Astrocyte (in vitro differentiated cells and primary cell): ENCODE measurements at regions not wholly inside any gene's neighbourhood (a gene's known extent, or its start where the extent isn't known, plus 50 kb on each side); places are given as distances from the start of the nearest gene placed in this dataset.

Experiments used
- DNase-seq: peaks from one replicate; pipeline ENCODE4 v3.0.0-alpha.2; 2010; ENCODE audit warnings: low read depth
- FAIRE-seq: peaks from 2 replicates; lab custom pipeline; 2011; peaks lifted over from hg19 to GRCh38; lab: Jason Lieb, UNC
- H2AFZ ChIP-seq: 2 replicates; pipeline ENCODE4 v1.6.0; 2012; ENCODE audit warnings: low read depth, low read length, inconsistent platforms
- H3K27ac ChIP-seq: 2 replicates; pipeline ENCODE4 v1.5.1; 2011; ENCODE audit warnings: low read depth, low read length, inconsistent platforms
- H3K27me3 ChIP-seq: 2 replicates; pipeline ENCODE4 v1.6.0; 2011; ENCODE audit warnings: low read length, inconsistent platforms; ENCODE audit not compliant: insufficient read depth
- H3K36me3 ChIP-seq: 2 replicates; pipeline ENCODE4 v1.5.1; 2011; ENCODE audit warnings: low read length, inconsistent platforms; ENCODE audit not compliant: insufficient read depth
- H3K4me1 ChIP-seq: 2 replicates; pipeline ENCODE4 v1.5.1; 2011; ENCODE audit warnings: low read length, inconsistent platforms; ENCODE audit not compliant: insufficient read depth
- H3K4me2 ChIP-seq: 2 replicates; pipeline ENCODE4 v1.6.0; 2012; ENCODE audit warnings: low read length, inconsistent platforms
- H3K4me3 ChIP-seq: 2 replicates; pipeline ENCODE4 v1.5.1; 2011; ENCODE audit warnings: low read depth, mild to moderate bottlenecking, low read length, inconsistent platforms; ENCODE audit not compliant: insufficient read depth
- H3K79me2 ChIP-seq: 2 replicates; pipeline ENCODE4 v1.6.0; 2012; ENCODE audit warnings: mild to moderate bottlenecking, low read length, inconsistent platforms; ENCODE audit not compliant: insufficient read depth
- H3K9ac ChIP-seq: 2 replicates; pipeline ENCODE4 v1.6.0; 2012; ENCODE audit warnings: mild to moderate bottlenecking, low read length, inconsistent platforms
- H3K9me3 ChIP-seq: 2 replicates; pipeline ENCODE4 v1.5.1; 2012; ENCODE audit warnings: low read depth, mild to moderate bottlenecking, low read length, inconsistent platforms; ENCODE audit not compliant: insufficient read depth
- H4K20me1 ChIP-seq: 2 replicates; pipeline ENCODE4 v1.6.0; 2012; ENCODE audit warnings: low read length, inconsistent platforms; ENCODE audit not compliant: insufficient read depth
- H3K27ac Mint-ChIP-seq: one replicate; pipeline ENCODE4 v1.8.0; 2021; ENCODE audit warnings: mild to moderate bottlenecking, mixed read lengths; ENCODE audit not compliant: unreplicated experiment
- H3K27me3 Mint-ChIP-seq: one replicate; pipeline ENCODE4 v1.8.0; 2021; ENCODE audit warnings: low read depth, mixed read lengths; ENCODE audit not compliant: unreplicated experiment
- H3K36me3 Mint-ChIP-seq: one replicate; pipeline ENCODE4 v1.8.0; 2021; ENCODE audit warnings: low read depth, mixed read lengths; ENCODE audit not compliant: unreplicated experiment
- H3K4me1 Mint-ChIP-seq: one replicate; pipeline ENCODE4 v1.8.0; 2021; ENCODE audit warnings: low read depth, mixed read lengths; ENCODE audit not compliant: unreplicated experiment
- H3K4me3 Mint-ChIP-seq: one replicate; pipeline ENCODE4 v1.8.0; 2021; ENCODE audit warnings: mild to moderate bottlenecking, moderate library complexity, mixed read lengths; ENCODE audit not compliant: unreplicated experiment
- H3K9me3 Mint-ChIP-seq: one replicate; pipeline ENCODE4 v1.8.0; 2021; ENCODE audit warnings: mild to moderate bottlenecking, mixed read lengths; ENCODE audit not compliant: unreplicated experiment
- EZH2 ChIP-seq: IDR thresholded peaks from 2 replicates; pipeline ENCODE4 v1.6.1; 2012; ENCODE audit warnings: mild to moderate bottlenecking, low read length, inconsistent platforms; ENCODE audit not compliant: insufficient read depth
- TF ChIP-seq, protein P1 (sequence below): IDR thresholded peaks from 2 replicates; pipeline ENCODE4 v1.5.1; 2011; ENCODE audit warnings: low read depth, mild to moderate bottlenecking, inconsistent platforms, low read length, moderate library complexity; ENCODE audit not compliant: insufficient read depth

DNA sequence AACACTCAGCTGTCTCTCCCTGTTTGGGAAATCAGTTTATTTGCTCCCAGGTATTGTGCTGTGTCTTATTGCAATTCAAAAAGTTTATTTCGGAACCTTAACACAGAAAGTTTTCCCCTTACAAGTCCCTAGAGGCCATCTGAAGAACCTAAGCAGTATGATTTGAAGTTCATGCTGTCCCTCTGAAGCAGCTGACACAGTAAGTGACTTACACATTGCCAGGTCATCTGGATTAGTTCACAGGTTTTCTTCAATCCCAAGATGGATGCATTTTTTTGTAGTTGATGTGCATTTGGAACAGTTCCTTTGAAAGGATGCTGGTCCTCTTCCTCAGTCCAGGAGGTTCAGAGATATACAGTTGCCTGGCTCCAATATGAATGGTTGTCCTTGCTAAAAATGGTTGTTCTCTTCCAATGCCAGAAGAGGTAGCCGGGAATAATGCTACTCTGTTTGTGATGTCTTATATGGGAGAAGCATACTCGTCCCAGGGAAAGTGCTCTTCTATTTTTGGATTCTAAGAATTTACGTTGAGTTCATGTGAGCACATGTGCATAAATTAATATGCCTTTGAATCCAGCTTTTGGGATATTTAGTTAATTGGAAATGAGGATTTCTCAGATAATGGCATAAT lies 183.5 kb upstream of the PHYHIPL start:
- no peak overlapping the region for H3K27ac ChIP-seq
- Mint-ChIP-seq H3K9me3 (peaks cover 7% of the 10 kb centered on the region), H3K36me3 (peaks cover 3% of the 10 kb centered on the region), H3K4me1 (no peaks in the 10 kb centered on the region), H3K4me3 (no peak overlapping the region), H3K27ac (no peak overlapping the region), H3K27me3 (peaks cover 3% of the 10 kb centered on the region)
- no peaks in the 10 kb centered on the region for H4K20me1 ChIP-seq
- no peaks in the 10 kb centered on the region for H3K79me2 ChIP-seq
- H3K4me2 ChIP-seq = no peak overlapping the region
- no peaks in the 10 kb centered on the region for H3K4me1 ChIP-seq
- TF ChIP-seq EZH2 = no peak
- TF ChIP-seq, protein P1, sequence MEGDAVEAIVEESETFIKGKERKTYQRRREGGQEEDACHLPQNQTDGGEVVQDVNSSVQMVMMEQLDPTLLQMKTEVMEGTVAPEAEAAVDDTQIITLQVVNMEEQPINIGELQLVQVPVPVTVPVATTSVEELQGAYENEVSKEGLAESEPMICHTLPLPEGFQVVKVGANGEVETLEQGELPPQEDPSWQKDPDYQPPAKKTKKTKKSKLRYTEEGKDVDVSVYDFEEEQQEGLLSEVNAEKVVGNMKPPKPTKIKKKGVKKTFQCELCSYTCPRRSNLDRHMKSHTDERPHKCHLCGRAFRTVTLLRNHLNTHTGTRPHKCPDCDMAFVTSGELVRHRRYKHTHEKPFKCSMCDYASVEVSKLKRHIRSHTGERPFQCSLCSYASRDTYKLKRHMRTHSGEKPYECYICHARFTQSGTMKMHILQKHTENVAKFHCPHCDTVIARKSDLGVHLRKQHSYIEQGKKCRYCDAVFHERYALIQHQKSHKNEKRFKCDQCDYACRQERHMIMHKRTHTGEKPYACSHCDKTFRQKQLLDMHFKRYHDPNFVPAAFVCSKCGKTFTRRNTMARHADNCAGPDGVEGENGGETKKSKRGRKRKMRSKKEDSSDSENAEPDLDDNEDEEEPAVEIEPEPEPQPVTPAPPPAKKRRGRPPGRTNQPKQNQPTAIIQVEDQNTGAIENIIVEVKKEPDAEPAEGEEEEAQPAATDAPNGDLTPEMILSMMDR = no peak
- H3K4me3 ChIP-seq = no peak overlapping the region
- no peaks in the 10 kb centered on the region for H3K27me3 ChIP-seq
- H3K9me3 ChIP-seq = no peaks in the 10 kb centered on the region
- no peaks in the 10 kb centered on the region for H3K36me3 ChIP-seq
- no peak for DNase-seq
- no peak overlapping the region for H3K9ac ChIP-seq
- H2AFZ ChIP-seq = no peak overlapping the region
- FAIRE-seq = no peak

DNA sequence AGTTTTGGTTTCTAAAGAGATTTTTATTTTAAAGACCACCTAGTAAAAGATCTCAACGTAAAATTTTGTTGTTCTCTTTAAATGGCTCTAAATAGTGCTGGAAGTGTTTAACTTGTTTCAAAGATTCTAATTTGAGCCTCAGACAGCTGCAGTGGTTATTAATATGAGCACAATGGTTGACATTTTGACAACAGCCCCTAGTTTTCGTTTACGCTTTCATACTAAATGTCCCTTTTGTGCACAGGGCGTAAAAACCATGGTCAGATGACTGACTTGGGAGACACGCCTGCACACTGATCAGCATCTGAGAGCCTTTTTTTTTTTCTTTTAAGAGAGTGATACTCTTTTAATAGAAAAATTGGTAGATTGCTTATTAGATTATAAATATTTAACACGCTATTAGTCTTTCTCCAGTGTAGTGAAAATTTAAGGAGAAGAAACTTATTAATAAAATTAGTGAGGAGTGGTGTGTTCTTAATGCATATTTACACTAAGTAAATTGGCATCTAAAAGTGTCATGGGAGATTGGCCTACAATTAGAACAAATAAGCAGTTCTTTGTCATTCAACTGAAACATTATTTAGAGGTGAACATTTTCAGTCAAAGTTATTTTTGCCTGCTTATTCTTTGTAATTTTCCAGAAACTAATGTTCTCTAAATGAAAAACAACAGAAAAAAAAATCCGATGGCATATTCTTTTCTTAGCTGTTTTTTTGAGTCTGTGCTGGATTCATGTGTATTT lies 182.8 kb upstream of the PHYHIPL start:
- peak; percentile 5 for FAIRE-seq
- Histone ChIP-seq H3K4me3 (no peak overlapping the region), H3K4me1 (no peaks in the 10 kb centered on the region), H4K20me1 (no peaks in the 10 kb centered on the region), H3K4me2 (no peak overlapping the region), H3K27ac (no peak overlapping the region), H2AFZ (no peak overlapping the region), H3K36me3 (no peaks in the 10 kb centered on the region), H3K9me3 (no peaks in the 10 kb centered on the region), H3K27me3 (no peaks in the 10 kb centered on the region), H3K79me2 (no peaks in the 10 kb centered on the region), H3K9ac (no peak overlapping the region)
- H3K27ac Mint-ChIP-seq = no peak overlapping the region
- H3K9me3 Mint-ChIP-seq = peaks cover 6% of the 10 kb centered on the region
- no peak for DNase-seq
- H3K4me1 Mint-ChIP-seq = no peaks in the 10 kb centered on the region
- peaks cover 3% of the 10 kb centered on the region for H3K27me3 Mint-ChIP-seq
- no peak overlapping the region for H3K4me3 Mint-ChIP-seq
- TF ChIP-seq, protein P1 = no peak
- no peak for TF ChIP-seq EZH2
- peaks cover 3% of the 10 kb centered on the region for H3K36me3 Mint-ChIP-seq
